ENCODE measurements at regions not wholly inside any gene's neighbourhood (a gene's known extent, or its start where the extent isn't known, plus 50 kb on each side); places are given as distances from the start of the nearest gene placed in this dataset.
"Not testable (repeated sequence)": the region's sequence is repeated elsewhere in the genome, so short reads cannot be mapped to it uniquely, and the experiment has no call there.

GRCh38 chr16:13684819-13685563, 235.0 kb upstream of the ERCC4 start:
- Mint-ChIP-seq H3K36me3 (ENCODE audit: insufficient read depth) (no peaks in the 10 kb centered on the region), H3K9me3 (peaks cover 8% of the 10 kb centered on the region), H3K4me3 (no peak overlapping the region), H3K27me3 (no peaks in the 10 kb centered on the region), H3K4me1 (no peaks in the 10 kb centered on the region), H3K27ac (ENCODE audit: low read depth) (no peak overlapping the region)
- DNase-seq (ENCODE audit: low spot score in 2 of 2) (no peak), ATAC-seq (replicated peaks; ENCODE audit: extremely low read depth, poor library complexity, severe bottlenecking) (no peak)

DNA sequence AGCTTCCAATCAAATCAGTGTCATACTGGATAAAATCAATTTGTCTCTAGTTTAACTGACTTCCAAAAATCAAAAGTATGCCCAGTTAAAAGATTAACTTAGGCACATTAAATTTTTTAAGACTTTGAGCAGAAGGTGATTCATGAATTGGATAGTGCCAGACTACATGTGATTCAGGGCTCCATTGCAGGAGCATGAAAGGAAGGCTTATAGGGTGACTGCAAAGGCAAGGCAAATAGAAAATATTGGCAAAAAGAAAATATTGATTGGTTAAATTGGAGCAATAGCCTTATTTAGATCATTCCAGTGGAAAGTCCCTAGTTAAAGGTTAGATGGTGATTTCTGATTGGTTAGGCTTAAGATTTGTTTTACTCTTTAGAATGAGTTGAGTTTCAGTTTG, 223.9 kb upstream of the ERCC4 start:
- Mint-ChIP-seq H3K4me3 (no peak overlapping the region), H3K27me3 (no peaks in the 10 kb centered on the region), H3K36me3 (ENCODE audit: insufficient read depth) (no peaks in the 10 kb centered on the region), H3K9me3 (peaks cover 44% of the 10 kb centered on the region), H3K27ac (ENCODE audit: low read depth) (no peak overlapping the region), H3K4me1 (no peaks in the 10 kb centered on the region)
- no peak for ATAC-seq (replicated peaks; ENCODE audit: extremely low read depth, poor library complexity, severe bottlenecking)
- DNase-seq (ENCODE audit: low spot score in 2 of 2), result no peak

- Mint-ChIP-seq H3K27ac (ENCODE audit: low read depth) (no peak overlapping the region), H3K36me3 (ENCODE audit: insufficient read depth) (no peaks in the 10 kb centered on the region), H3K4me3 (no peak overlapping the region), H3K9me3 (peaks cover 37% of the 10 kb centered on the region), H3K4me1 (no peaks in the 10 kb centered on the region), H3K27me3 (no peaks in the 10 kb centered on the region)
- ATAC-seq (replicated peaks; ENCODE audit: extremely low read depth, poor library complexity, severe bottlenecking) (no peak), DNase-seq (ENCODE audit: low spot score in 2 of 2) (no peak)
Observed at GRCh38 chr16:13697013-13697412, 222.9 kb upstream of the ERCC4 start.

- peaks cover 34% of the 10 kb centered on the region for H3K9me3 Mint-ChIP-seq
- no peak overlapping the region for H3K4me3 Mint-ChIP-seq
- H3K36me3 Mint-ChIP-seq (ENCODE audit: insufficient read depth), result no peaks in the 10 kb centered on the region
- no peaks in the 10 kb centered on the region for H3K4me1 Mint-ChIP-seq
- H3K27ac Mint-ChIP-seq (ENCODE audit: low read depth), result no peak overlapping the region
- ATAC-seq (replicated peaks; ENCODE audit: extremely low read depth, poor library complexity, severe bottlenecking) (no peak), DNase-seq (ENCODE audit: low spot score in 2 of 2) (no peak)
- H3K27me3 Mint-ChIP-seq, result no peaks in the 10 kb centered on the region
Observed at GRCh38 chr16:13697568-13697967, 222.4 kb upstream of the ERCC4 start.

- no peaks in the 10 kb centered on the region for H3K4me1 Mint-ChIP-seq
- H3K9me3 Mint-ChIP-seq, result peaks cover 11% of the 10 kb centered on the region
- no peaks in the 10 kb centered on the region for H3K27me3 Mint-ChIP-seq
- no peaks in the 10 kb centered on the region for H3K36me3 Mint-ChIP-seq (ENCODE audit: insufficient read depth)
- no peak overlapping the region for H3K4me3 Mint-ChIP-seq
- ATAC-seq (replicated peaks; ENCODE audit: extremely low read depth, poor library complexity, severe bottlenecking), result no peak
- no peak for DNase-seq (ENCODE audit: low spot score in 2 of 2)
- no peak overlapping the region for H3K27ac Mint-ChIP-seq (ENCODE audit: low read depth)
Observed at GRCh38 chr16:13702614-13703013, 217.3 kb upstream of the ERCC4 start.

DNA sequence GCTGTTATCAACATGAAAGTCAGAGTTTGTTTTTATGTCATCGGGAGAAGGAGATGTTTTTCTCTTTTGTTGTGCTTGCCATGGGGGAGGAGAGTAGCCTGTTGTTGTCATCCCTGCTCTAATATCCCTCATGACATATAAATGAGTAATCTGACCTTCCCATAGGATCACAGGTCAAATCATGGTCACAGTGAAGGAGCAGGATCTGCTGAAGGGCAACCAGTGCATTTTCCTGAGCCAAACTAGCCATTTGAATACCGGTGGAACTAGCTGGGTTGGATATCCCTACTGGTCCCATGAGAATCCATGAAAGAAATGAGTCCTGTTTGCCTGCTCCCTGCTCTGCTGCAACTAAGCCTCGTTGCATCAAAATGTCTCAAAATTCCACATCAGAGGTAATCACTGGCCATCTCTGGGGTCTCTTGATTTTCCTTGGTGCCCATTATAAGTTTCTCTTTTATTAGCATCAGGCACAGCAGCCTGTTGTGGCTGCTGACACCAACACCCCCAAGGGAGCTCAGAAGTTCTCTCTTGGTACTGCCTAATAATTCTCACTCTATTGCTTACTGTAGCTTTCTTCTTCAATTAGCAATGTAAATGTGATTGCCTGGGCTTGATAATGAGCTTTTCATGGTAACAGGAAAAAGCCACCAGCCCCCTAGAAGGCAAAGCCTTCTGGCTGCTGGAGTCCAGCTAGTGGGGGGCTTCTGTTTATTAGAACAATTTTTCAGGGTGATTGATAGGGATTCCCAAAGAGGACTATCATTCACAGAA, 211.4 kb upstream of the ERCC4 start:
- Mint-ChIP-seq H3K27me3 (no peaks in the 10 kb centered on the region), H3K9me3 (peaks cover 17% of the 10 kb centered on the region), H3K36me3 (ENCODE audit: insufficient read depth) (no peaks in the 10 kb centered on the region), H3K4me3 (no peak overlapping the region), H3K27ac (ENCODE audit: low read depth) (no peak overlapping the region), H3K4me1 (no peaks in the 10 kb centered on the region)
- ATAC-seq (replicated peaks; ENCODE audit: extremely low read depth, poor library complexity, severe bottlenecking) (no peak), DNase-seq (ENCODE audit: low spot score in 2 of 2) (no peak)

GRCh38 chr16:13718748-13719147, 201.2 kb upstream of the ERCC4 start:
- DNase-seq (ENCODE audit: low spot score in 2 of 2), result no peak
- H3K27me3 Mint-ChIP-seq, result no peaks in the 10 kb centered on the region
- no peaks in the 10 kb centered on the region for H3K36me3 Mint-ChIP-seq (ENCODE audit: insufficient read depth)
- H3K4me1 Mint-ChIP-seq, result no peaks in the 10 kb centered on the region
- no peak overlapping the region for H3K4me3 Mint-ChIP-seq
- no peak for ATAC-seq (replicated peaks; ENCODE audit: extremely low read depth, poor library complexity, severe bottlenecking)
- no peaks in the 10 kb centered on the region for H3K9me3 Mint-ChIP-seq
- no peak overlapping the region for H3K27ac Mint-ChIP-seq (ENCODE audit: low read depth)

- DNase-seq (ENCODE audit: low spot score in 2 of 2), result no peak
- Mint-ChIP-seq H3K27me3 (no peaks in the 10 kb centered on the region), H3K27ac (ENCODE audit: low read depth) (no peak overlapping the region), H3K4me1 (no peaks in the 10 kb centered on the region), H3K9me3 (peaks cover 12% of the 10 kb centered on the region), H3K36me3 (ENCODE audit: insufficient read depth) (no peaks in the 10 kb centered on the region), H3K4me3 (no peak overlapping the region)
- ATAC-seq (replicated peaks; ENCODE audit: extremely low read depth, poor library complexity, severe bottlenecking), result no peak
Observed at GRCh38 chr16:13727943-13728342, 192.0 kb upstream of the ERCC4 start.

DNA sequence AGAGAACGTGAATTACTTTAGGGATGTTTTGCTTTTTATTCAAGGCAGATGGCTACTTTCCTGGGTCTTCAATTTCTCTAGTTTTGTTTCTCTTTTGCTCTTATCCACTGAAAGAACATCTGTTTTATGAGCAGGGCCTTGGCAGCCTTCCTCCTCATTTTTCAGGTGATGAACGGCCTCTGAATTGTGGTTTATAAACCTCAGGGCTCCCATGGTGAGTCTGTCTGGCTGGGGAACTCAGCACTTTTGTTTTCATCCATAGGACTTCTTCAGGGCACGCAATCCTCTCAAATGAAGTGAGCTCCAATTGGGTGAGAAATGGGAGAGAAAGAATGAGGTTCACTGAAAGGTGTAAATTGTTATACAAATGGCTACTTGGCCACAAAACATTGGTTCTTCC, 186.4 kb upstream of the ERCC4 start:
- peaks cover 12% of the 10 kb centered on the region for H3K9me3 Mint-ChIP-seq
- H3K4me1 Mint-ChIP-seq, result no peaks in the 10 kb centered on the region
- DNase-seq (ENCODE audit: low spot score in 2 of 2) (no peak), ATAC-seq (replicated peaks; ENCODE audit: extremely low read depth, poor library complexity, severe bottlenecking) (no peak)
- no peaks in the 10 kb centered on the region for H3K27me3 Mint-ChIP-seq
- no peak overlapping the region for H3K27ac Mint-ChIP-seq (ENCODE audit: low read depth)
- H3K4me3 Mint-ChIP-seq, result no peak overlapping the region
- H3K36me3 Mint-ChIP-seq (ENCODE audit: insufficient read depth), result no peaks in the 10 kb centered on the region

DNA sequence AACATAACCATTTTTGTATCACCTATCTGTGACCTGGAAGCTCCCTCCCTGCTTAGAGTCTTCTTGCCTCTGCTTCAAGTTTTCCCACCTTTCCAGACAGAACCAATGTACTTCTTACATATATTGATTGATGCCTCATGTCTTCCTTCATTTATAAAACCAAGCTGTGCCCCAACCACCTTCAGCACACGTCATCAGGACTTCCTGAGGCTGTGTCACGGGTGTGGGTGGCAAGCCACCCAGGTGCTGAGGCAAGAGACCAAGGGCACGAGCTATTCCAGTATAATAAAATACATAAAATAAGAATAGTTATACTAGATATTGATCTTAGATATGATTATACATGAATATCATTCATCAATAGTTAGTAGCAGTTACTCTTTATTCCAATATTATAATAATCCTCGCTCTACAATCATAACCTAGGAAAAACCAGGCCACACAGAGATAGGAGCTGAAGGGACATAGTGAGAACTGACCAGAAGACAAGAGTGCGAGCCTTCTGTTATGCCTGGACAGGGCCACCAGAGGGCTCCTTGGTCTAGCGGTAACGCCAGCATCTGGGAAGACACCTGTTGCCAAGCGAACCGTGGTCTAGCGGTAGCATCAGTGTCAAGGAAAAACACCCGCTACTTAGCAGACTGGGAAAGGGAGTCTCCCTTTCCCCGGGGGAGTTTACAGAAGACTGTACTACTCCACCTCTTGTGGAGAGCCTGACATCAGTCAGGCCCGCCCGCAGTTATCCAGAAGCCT, 180.2 kb upstream of the ERCC4 start:
- H3K9me3 Mint-ChIP-seq, result peaks cover 18% of the 10 kb centered on the region
- not testable (repeated sequence) for H3K36me3 Mint-ChIP-seq (ENCODE audit: insufficient read depth); H3K4me1 Mint-ChIP-seq; ATAC-seq (replicated peaks; ENCODE audit: extremely low read depth, poor library complexity, severe bottlenecking); DNase-seq (ENCODE audit: low spot score in 2 of 2); H3K27ac Mint-ChIP-seq (ENCODE audit: low read depth); H3K27me3 Mint-ChIP-seq; H3K4me3 Mint-ChIP-seq

DNA sequence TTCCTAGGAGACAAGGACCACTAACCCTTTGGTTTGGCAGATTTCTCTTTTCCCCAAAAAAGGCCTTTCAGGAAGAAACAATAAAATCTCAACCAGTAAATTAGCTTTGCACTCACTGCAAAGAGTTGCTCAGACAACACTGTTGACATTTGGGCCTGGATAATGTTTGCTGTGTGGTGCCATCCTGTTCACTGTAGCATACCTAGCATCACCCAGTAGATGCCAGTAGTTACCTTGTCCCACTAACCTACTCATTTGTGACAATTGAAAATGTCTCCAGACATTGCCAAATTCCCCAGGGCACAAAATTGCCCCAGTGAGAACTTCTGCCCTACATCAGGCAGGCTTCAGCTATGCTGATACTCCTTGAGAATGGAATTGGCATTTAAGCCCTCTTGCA, 177.0 kb upstream of the ERCC4 start:
- peaks cover 5% of the 10 kb centered on the region for H3K36me3 Mint-ChIP-seq (ENCODE audit: insufficient read depth)
- no peaks in the 10 kb centered on the region for H3K27me3 Mint-ChIP-seq
- DNase-seq (ENCODE audit: low spot score in 2 of 2) (no peak), ATAC-seq (replicated peaks; ENCODE audit: extremely low read depth, poor library complexity, severe bottlenecking) (no peak)
- H3K27ac Mint-ChIP-seq (ENCODE audit: low read depth), result no peak overlapping the region
- H3K4me1 Mint-ChIP-seq, result no peaks in the 10 kb centered on the region
- H3K9me3 Mint-ChIP-seq, result peaks cover 18% of the 10 kb centered on the region
- no peak overlapping the region for H3K4me3 Mint-ChIP-seq

DNA sequence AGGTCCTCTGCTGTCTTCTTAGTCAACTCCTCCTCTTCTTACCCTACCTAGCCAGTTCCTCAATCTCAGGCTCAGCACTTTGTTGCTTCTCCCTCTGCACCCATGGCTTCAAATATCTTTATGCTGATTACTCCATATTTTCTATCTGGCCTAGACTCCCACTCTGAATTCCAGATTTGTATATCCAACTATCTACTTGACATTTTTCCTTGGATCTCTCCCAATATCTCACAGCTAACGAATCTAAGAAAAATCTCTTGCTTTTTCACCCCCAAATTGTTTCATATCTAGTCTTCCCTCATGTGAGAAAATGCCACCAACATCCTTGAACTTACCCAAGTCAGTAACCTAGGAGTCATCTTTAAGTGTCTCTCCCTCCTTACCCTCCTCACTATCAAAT, 176.4 kb upstream of the ERCC4 start:
- H3K27me3 Mint-ChIP-seq, result no peaks in the 10 kb centered on the region
- H3K4me3 Mint-ChIP-seq, result no peak overlapping the region
- peaks cover 5% of the 10 kb centered on the region for H3K36me3 Mint-ChIP-seq (ENCODE audit: insufficient read depth)
- H3K9me3 Mint-ChIP-seq, result peaks cover 18% of the 10 kb centered on the region
- no peak overlapping the region for H3K27ac Mint-ChIP-seq (ENCODE audit: low read depth)
- no peaks in the 10 kb centered on the region for H3K4me1 Mint-ChIP-seq
- no peak for DNase-seq (ENCODE audit: low spot score in 2 of 2)
- ATAC-seq (replicated peaks; ENCODE audit: extremely low read depth, poor library complexity, severe bottlenecking), result no peak
